ENCODE measurements at regions not wholly inside any gene's neighbourhood (a gene's known extent, or its start where the extent isn't known, plus 50 kb on each side); places are given as distances from the start of the nearest gene placed in this dataset.

DNA sequence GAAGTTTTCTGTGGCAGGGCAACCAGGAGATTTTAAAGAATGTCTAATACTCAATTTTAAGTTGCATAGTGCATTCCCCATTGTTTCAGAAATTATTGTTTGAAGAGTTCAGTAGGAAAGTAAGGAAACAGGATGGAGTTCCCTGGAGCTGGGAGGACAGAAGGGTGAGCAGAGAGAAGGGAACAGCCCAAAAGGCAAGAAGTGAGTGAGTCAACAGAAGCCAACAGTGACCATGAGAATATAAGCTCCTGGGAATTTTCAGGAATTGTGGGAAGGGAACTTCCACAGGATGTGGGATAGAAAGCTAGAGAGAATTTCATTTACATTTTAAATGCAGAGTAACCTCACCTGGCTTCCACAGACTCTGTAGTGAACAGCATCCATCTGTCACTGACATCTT, 268.1 kb upstream of the ATP5MC3 start:
- intact Hi-C loops (cut with DNase I; ENCODE audit: low total_unique reads) = no loop called here
- no peak overlapping the region for H3K27ac ChIP-seq
- no peak for TF ChIP-seq CTCF (IDR thresholded peaks at IDR 0.05)
- no peak for TF ChIP-seq POLR2AphosphoS5 (IDR thresholded peaks at IDR 0.05)
- no peak for TF ChIP-seq POLR2A (IDR thresholded peaks at IDR 0.05)
- H3K4me1 ChIP-seq = no peaks in the 10 kb centered on the region
- no peak for DNase-seq (ENCODE audit: low spot score in 2 of 2)
- H3K9me3 ChIP-seq = no peaks in the 10 kb centered on the region
- H3K4me3 ChIP-seq = no peak overlapping the region
- no peaks in the 10 kb centered on the region for H3K27me3 ChIP-seq
- no peaks in the 10 kb centered on the region for H3K36me3 ChIP-seq

- TF ChIP-seq CTCF (IDR thresholded peaks at IDR 0.05) (no peak), POLR2A (IDR thresholded peaks at IDR 0.05) (no peak), POLR2AphosphoS5 (IDR thresholded peaks at IDR 0.05) (no peak)
- Histone ChIP-seq H3K36me3 (no peaks in the 10 kb centered on the region), H3K27me3 (no peaks in the 10 kb centered on the region), H3K27ac (no peak overlapping the region), H3K9me3 (no peaks in the 10 kb centered on the region), H3K4me1 (no peaks in the 10 kb centered on the region), H3K4me3 (no peak overlapping the region)
- intact Hi-C loops (cut with DNase I; ENCODE audit: low total_unique reads) = no loop called here
- DNase-seq (ENCODE audit: low spot score in 2 of 2) = no peak
Observed at GRCh38 chr2:175446201-175446600, 264.7 kb upstream of the ATP5MC3 start.

DNA sequence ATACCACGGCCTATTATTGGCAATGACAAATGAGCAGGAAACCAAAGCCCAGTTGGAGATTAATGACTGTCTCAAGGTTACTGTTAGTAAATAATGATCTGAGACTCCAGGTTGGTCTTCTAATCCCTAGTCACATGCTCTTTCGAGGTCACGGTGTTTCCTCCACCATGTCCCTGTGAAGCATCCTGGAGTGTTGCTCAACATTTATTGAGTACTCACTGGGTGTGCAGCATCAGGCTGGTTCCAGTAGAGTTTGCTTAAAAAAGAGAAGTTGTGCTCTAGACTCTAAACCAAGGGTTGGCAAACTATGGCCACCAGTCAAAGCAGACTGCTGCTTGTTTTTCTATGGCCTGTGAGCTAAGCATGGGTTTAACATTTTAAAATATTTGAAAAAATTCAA, 263.8 kb upstream of the ATP5MC3 start:
- no peak overlapping the region for H3K4me3 ChIP-seq
- no peak for TF ChIP-seq CTCF (IDR thresholded peaks at IDR 0.05)
- intact Hi-C loops (cut with DNase I; ENCODE audit: low total_unique reads) = no loop called here
- no peaks in the 10 kb centered on the region for H3K9me3 ChIP-seq
- no peaks in the 10 kb centered on the region for H3K4me1 ChIP-seq
- DNase-seq (ENCODE audit: low spot score in 2 of 2) = no peak
- H3K27ac ChIP-seq = no peak overlapping the region
- H3K36me3 ChIP-seq = no peaks in the 10 kb centered on the region
- no peaks in the 10 kb centered on the region for H3K27me3 ChIP-seq

- no peak for DNase-seq (ENCODE audit: low spot score in 2 of 2)
- intact Hi-C loops (cut with DNase I; ENCODE audit: low total_unique reads) = no loop called here
- Histone ChIP-seq H3K36me3 (no peaks in the 10 kb centered on the region), H3K4me1 (no peaks in the 10 kb centered on the region), H3K4me3 (no peak overlapping the region), H3K27ac (no peak overlapping the region), H3K27me3 (peaks cover 0 to 3% of the 10 kb centered on the region in 2 donors), H3K9me3 (no peaks in the 10 kb centered on the region)
- TF ChIP-seq POLR2AphosphoS5 (IDR thresholded peaks at IDR 0.05) = no peak
- no peak for TF ChIP-seq POLR2A (IDR thresholded peaks at IDR 0.05)
- TF ChIP-seq CTCF (IDR thresholded peaks at IDR 0.05) = no peak
Observed at GRCh38 chr2:175442441-175442840, 260.9 kb upstream of the ATP5MC3 start.

DNA sequence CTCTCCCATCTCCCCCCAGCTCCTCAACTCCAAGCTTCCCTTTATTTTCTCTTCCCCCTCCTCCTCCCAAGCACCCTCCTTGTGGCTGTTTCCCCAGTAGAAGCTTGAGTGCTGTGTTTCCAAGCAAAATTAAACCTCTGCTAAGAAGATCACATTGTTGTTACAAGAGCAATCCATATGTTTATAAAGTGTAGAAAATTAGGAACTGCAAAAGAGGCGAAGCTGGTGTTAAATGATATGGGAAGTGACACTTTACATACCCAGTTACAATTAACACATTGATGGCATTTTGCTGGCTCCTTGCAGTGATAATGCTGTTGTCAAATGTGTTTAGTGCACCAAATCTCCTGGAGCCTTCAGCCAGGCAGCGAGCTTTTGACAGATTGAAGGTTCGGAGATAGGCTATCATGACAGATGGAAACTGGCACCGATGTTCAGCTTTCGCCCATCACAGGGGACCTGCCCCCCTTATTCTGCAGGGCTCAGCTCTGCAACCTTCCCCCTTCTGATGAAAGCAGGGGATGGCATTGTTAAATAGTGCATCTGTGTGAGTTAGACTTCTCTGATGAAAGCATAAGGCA, 259.8 kb upstream of the ATP5MC3 start:
- intact Hi-C loops (cut with DNase I; ENCODE audit: low total_unique reads) = no loop called here
- Histone ChIP-seq H3K4me1 (no peaks in the 10 kb centered on the region), H3K9me3 (no peaks in the 10 kb centered on the region), H3K27ac (no peak overlapping the region), H3K4me3 (no peak overlapping the region), H3K36me3 (no peaks in the 10 kb centered on the region), H3K27me3 (peaks cover 0 to 3% of the 10 kb centered on the region in 2 donors)
- DNase-seq (ENCODE audit: low spot score in 2 of 2) = no peak
- TF ChIP-seq POLR2A (IDR thresholded peaks at IDR 0.05) = no peak
- no peak for TF ChIP-seq POLR2AphosphoS5 (IDR thresholded peaks at IDR 0.05)
- no peak for TF ChIP-seq CTCF (IDR thresholded peaks at IDR 0.05)
